Pancreas (tissue), 10 donors: ENCODE measurements at regions not wholly inside any gene's neighbourhood (a gene's known extent, or its start where the extent isn't known, plus 50 kb on each side); places are given as distances from the start of the nearest gene placed in this dataset.

Experiments
- ATAC-seq, 4 donors: fragments of 200-7000 bp; cut with Tn5 transposase; one replicate each; pipeline versions ENCODE4 v1.8.0 to v1.9.1; 2020; ENCODE audit warnings: mild to moderate bottlenecking in 4 of 4, moderate library complexity in 4 of 4
- DNase-seq, 6 donors: peaks; one replicate each; pipeline ENCODE4 v3.0.0-alpha.2; 2020
- FAIRE-seq: peaks from 2 replicates; lab custom pipeline; 2012; peaks lifted over from hg19 to GRCh38; lab: Jason Lieb, UNC
- H3K27ac ChIP-seq, 4 donors: fragments of 200-600 bp; sonication (generic); 1 replicate in 3 of 4; 2 replicates in 1 of 4; pipeline versions ENCODE4 v1.5.0 to v1.8.0; 2020
- H3K27me3 ChIP-seq, 4 donors: fragments of 200-600 bp; one replicate each; pipeline ENCODE4 v1.8.0; 2021
- H3K36me3 ChIP-seq, 3 donors: fragments of 200-600 bp; sonication (generic) in 1 of 3; one replicate each; pipeline versions ENCODE4 v1.5.0 to v1.8.0; 2020 to 2021
- H3K4me1 ChIP-seq, 3 donors: fragments of 200-600 bp; one replicate each; pipeline ENCODE4 v1.8.0; 2021
- H3K4me3 ChIP-seq, 4 donors: fragments of 200-600 bp; sonication (generic) in 2 of 4; one replicate each; pipeline versions ENCODE4 v1.5.0 to v1.8.0; 2020 to 2021
- H3K9me3 ChIP-seq, 4 donors: fragments of 200-600 bp; one replicate each; pipeline ENCODE4 v1.8.0; 2021
- WGBS, 2 donors: extraction: QIAGEN DNeasy Blood & Tissue Kit; methylation state at CpG; one replicate each; pipeline ENCODE4 v1.1.7; 2013; 5-methylcytosine and 5-hydroxymethylcytosine counted together
- intact Hi-C, 3 donors: fragments of 100-400 bp; cut with DNase I; formaldehyde crosslinking; loops; one replicate each; pipeline versions ENCODE4 v1.11.1 to v1.14.2; 2022
- TF ChIP-seq, protein P1 (sequence below), 4 donors: fragments of 200-600 bp; sonication (generic) in 3 of 4; IDR thresholded peaks; one replicate each; pipeline versions ENCODE4 v1.5.0 to v1.8.0; 2021; ENCODE audit warnings: antibody characterized with exemption in 4 of 4
- donor health status: healthy with polysubstance abuse.
- donor health status: DM: no; HTN: no; CAD: no; lungs with moderate emphysema.
- donor health status: DM: no; HTN: no; CAD: no.
- donor health status: control.
- donor health status: control.
- donor health status: Bipolar disorder and iron deficiency.
- donor health status: DM: yes; HTN: yes; CAD: no.
- donor health status: DM: no; HTN: no; CAD: no.
- donor health status: DM: no; HTN: no; CAD: no.
- donor health status: DM: yes; HTN: yes; CAD: no.

DNA sequence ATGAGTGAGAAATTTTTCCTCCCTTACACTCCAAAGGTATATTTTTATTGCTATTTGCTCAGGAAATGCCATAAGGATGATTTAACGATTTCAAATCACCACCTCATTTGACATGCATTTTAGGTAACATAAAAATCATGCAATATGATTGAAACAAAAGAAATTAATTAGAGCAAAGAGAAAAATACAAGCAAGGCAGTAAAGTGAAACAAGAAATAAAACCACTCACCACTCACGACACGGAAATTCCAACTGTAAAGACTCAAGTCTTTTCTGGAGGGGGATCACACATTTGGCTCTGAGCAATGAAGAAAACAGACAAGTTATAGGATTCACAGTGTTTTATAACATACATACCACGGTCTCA, 86.8 kb upstream of the ARHGAP29 start:
- intact Hi-C loops = loop anchor here in 1 of 3 donors (10.0 kb wide), 1 partner anchor 89 kb away; the partner anchor contains the start of gene ARHGAP29
- peak overlapping the region in 2 of 4 donors; percentile 66 to 70 for H3K27ac ChIP-seq
- H3K4me1 ChIP-seq = peaks cover 6 to 30% (median 25%) of the 10 kb centered on the region in 3 donors

DNA sequence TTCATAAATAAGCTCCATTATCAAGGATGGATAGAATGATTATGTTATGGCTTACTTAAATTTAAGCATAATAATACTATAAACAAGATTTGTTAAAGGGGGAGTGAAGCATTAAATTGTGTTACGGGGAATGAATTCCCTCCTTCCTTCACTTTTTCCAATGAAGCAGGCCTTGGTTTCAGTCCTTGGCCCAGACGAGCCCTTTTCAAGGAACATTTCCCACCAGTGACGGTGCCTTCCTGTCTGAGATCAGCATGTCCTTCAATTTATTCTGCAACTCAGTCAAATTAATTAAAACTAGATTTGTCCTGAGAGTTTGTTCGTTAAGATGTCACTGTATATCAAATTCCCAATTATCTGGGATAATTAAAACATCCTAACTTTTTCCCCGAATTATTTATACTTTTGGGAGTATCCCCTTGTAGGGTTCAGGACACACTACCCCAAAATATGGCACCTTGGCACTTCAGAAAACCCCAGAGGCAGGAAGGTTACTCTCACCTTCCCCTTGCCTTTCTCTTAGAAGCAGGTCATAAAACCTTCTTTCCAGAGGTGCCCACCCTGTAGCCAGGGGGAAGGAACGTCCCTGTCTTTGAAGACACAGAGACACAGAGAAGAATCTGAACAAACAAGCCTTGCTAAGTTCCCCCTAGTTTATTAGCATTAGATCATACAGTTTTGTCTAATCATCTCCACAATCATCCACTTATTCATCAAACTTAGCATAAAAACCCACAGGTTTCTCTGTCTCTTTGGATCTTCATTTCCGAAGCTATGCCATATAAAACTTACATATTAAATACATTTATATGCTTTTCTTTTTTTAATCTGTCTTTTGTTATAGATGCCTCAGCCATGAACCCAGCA, 86.2 kb upstream of the ARHGAP29 start:
- no peak for ATAC-seq
- no peak overlapping the region for H3K27ac ChIP-seq
- 85 to 92% methylated on average over 7 of the region's 7 CpGs for WGBS, 2 donors

More for the DNA sequence above, 86.8 kb upstream of the ARHGAP29 start:
- no peak overlapping the region for H3K4me3 ChIP-seq
- WGBS, 2 donors = 74 to 77% methylated on average over 4 of the region's 4 CpGs
- no peak for DNase-seq
- no peak for FAIRE-seq
- H3K9me3 ChIP-seq = no peaks in the 10 kb centered on the region
- H3K36me3 ChIP-seq = no peaks in the 10 kb centered on the region
- TF ChIP-seq, protein P1, sequence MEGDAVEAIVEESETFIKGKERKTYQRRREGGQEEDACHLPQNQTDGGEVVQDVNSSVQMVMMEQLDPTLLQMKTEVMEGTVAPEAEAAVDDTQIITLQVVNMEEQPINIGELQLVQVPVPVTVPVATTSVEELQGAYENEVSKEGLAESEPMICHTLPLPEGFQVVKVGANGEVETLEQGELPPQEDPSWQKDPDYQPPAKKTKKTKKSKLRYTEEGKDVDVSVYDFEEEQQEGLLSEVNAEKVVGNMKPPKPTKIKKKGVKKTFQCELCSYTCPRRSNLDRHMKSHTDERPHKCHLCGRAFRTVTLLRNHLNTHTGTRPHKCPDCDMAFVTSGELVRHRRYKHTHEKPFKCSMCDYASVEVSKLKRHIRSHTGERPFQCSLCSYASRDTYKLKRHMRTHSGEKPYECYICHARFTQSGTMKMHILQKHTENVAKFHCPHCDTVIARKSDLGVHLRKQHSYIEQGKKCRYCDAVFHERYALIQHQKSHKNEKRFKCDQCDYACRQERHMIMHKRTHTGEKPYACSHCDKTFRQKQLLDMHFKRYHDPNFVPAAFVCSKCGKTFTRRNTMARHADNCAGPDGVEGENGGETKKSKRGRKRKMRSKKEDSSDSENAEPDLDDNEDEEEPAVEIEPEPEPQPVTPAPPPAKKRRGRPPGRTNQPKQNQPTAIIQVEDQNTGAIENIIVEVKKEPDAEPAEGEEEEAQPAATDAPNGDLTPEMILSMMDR (IDR thresholded peaks at IDR 0.05) = no peak
- ATAC-seq = no peak
- H3K27me3 ChIP-seq = no peaks in the 10 kb centered on the region

DNA sequence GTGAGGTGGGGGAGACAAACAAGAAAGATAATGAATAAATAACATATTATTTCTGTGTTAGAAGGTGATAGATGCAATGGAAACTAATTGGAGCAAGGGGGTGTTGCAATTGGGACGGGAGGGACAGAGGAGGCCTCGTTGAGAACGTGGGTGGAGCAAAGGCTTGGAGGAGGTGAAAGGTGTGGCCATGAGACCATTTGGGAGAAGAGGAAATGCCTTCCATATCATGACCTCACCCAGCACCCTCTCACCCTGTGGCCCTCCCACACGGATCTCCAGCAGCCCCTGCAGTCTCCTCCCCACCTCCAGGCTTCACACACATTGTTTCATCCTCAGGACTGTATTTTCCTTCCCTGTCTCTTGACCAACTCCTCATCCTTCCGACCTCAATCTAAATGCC, 85.3 kb upstream of the ARHGAP29 start:
- FAIRE-seq (no peak), DNase-seq (no peak), ATAC-seq (no peak)
- 82 to 84% methylated on average over 5 of the region's 5 CpGs for WGBS, 2 donors
- intact Hi-C loops = loop anchor here in 1 of 3 donors (10.0 kb wide), 1 partner anchor 88 kb away; the partner anchor contains the start of gene ARHGAP29
- TF ChIP-seq, protein P1 (IDR thresholded peaks at IDR 0.05) = no peak
- no peak overlapping the region for H3K27ac ChIP-seq
- H3K27me3 ChIP-seq = no peaks in the 10 kb centered on the region
- no peaks in the 10 kb centered on the region for H3K9me3 ChIP-seq
- no peaks in the 10 kb centered on the region for H3K36me3 ChIP-seq
- H3K4me1 ChIP-seq = peaks cover 6 to 30% (median 26%) of the 10 kb centered on the region in 3 donors
- no peak overlapping the region for H3K4me3 ChIP-seq

More for the DNA sequence above, 86.2 kb upstream of the ARHGAP29 start:
- intact Hi-C loops = loop anchor here in 1 of 3 donors (10.0 kb wide), 1 partner anchor 89 kb away; the partner anchor contains the start of gene ARHGAP29
- H3K4me1 ChIP-seq = peaks cover 6 to 30% (median 25%) of the 10 kb centered on the region in 3 donors
- no peaks in the 10 kb centered on the region for H3K27me3 ChIP-seq
- H3K9me3 ChIP-seq = no peaks in the 10 kb centered on the region
- TF ChIP-seq, protein P1 (IDR thresholded peaks at IDR 0.05) = no peak
- no peak overlapping the region for H3K4me3 ChIP-seq
- no peak for DNase-seq
- H3K36me3 ChIP-seq = no peaks in the 10 kb centered on the region
- no peak for FAIRE-seq

DNA sequence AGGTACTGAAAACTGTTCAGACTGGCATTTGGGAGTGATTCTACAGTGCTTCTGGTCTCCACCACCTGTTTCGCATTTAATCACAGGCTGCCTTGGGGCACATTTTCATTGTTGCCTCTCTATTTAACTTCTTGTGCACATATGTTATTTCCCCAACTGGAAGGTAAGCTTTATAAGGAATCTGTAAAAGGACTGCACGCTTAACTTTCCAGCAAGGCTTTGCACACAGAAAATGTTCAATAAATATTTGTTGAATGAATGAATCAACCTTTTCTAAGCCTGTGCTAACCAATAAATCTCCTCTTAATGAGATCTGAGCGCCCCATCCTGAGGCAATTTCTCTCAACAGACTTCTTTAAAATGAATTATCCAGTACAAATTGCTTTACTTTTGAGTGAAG, 84.3 kb upstream of the ARHGAP29 start:
- peaks cover 6 to 33% (median 27%) of the 10 kb centered on the region in 3 donors for H3K4me1 ChIP-seq
- H3K36me3 ChIP-seq = no peaks in the 10 kb centered on the region
- WGBS, 2 donors = 70% methylated on average over 3 of the region's 3 CpGs
- FAIRE-seq = no peak
- no peaks in the 10 kb centered on the region for H3K9me3 ChIP-seq
- DNase-seq = no peak
- TF ChIP-seq, protein P1 (IDR thresholded peaks at IDR 0.05) = no peak
- intact Hi-C loops = loop anchor here in 1 of 3 donors (10.0 kb wide), 1 partner anchor 87 kb away; the partner anchor contains the start of gene ARHGAP29
- H3K4me3 ChIP-seq = no peak overlapping the region
- H3K27me3 ChIP-seq = no peaks in the 10 kb centered on the region
- no peak for ATAC-seq
- no peak overlapping the region for H3K27ac ChIP-seq
